Endothelial cell of umbilical vein (primary cell): ENCODE measurements at regions not wholly inside any gene's neighbourhood (a gene's known extent, or its start where the extent isn't known, plus 50 kb on each side); places are given as distances from the start of the nearest gene placed in this dataset.

Experiments
- BruUV-seq: library from RNA; stranded (reverse); fragments of 400-500 nt; replicated peaks from 2 replicates; lab custom pipeline; 2021; lab: Mats Ljungman, UMichigan
- CTCF ChIA-PET: fragments of 300-600, 350-600 bp; sonication (Branson Sonifier 250); formaldehyde crosslinking; loops from one replicate; lab custom pipeline; 2021; ENCODE audit warnings: antibody characterized with exemption, inconsistent platforms; lab: Charles Lee
- POLR2A ChIA-PET: fragments of 300-600, 350-600 bp; sonication (Branson Sonifier 250); formaldehyde crosslinking; loops from one replicate; lab custom pipeline; 2021; ENCODE audit warnings: antibody characterized with exemption, inconsistent platforms; lab: Charles Lee
- DNase-seq: peaks from one replicate; pipeline ENCODE4 v3.0.0-alpha.2; 2011; ENCODE audit warnings: low read depth, low spot score
- FAIRE-seq: peaks from 2 replicates; lab custom pipeline; 2011; peaks lifted over from hg19 to GRCh38; lab: Jason Lieb, UNC
- H2AFZ ChIP-seq: 2 replicates; pipeline ENCODE4 v1.6.0; 2012; ENCODE audit warnings: low read depth, low read length, control low read depth, inconsistent platforms
- H3K27ac ChIP-seq: 2 replicates; pipeline ENCODE4 v1.5.1; 2011; ENCODE audit warnings: low read depth, mild to moderate bottlenecking, control low read depth, low read length, moderate library complexity; ENCODE audit not compliant: insufficient read depth
- H3K27me3 ChIP-seq, 2 experiments: 2 replicates each; pipeline versions ENCODE4 v1.6.0 to v1.6.1; 2011; ENCODE audit warnings: low read length in 2 of 2, mixed read lengths in 1 of 2; ENCODE audit not compliant: control insufficient read depth in 2 of 2, insufficient read depth in 2 of 2
- H3K36me3 ChIP-seq, 2 experiments: 2 replicates in 1 of 2; 3 replicates in 1 of 2; pipeline ENCODE4 v1.5.1; 2011; ENCODE audit warnings: low read length in 2 of 2, mild to moderate bottlenecking in 1 of 2, moderate library complexity in 1 of 2; ENCODE audit not compliant: control insufficient read depth in 2 of 2, insufficient read depth in 2 of 2; ENCODE audit errors: extremely low read depth in 1 of 2
- H3K4me1 ChIP-seq: 3 replicates; pipeline ENCODE4 v1.5.1; 2011; ENCODE audit warnings: mild to moderate bottlenecking, low read length; ENCODE audit not compliant: control insufficient read depth, insufficient read depth; ENCODE audit errors: extremely low read depth
- H3K4me2 ChIP-seq: 2 replicates; pipeline ENCODE4 v1.6.1; 2011; ENCODE audit warnings: low read length, control low read depth, mixed read lengths; ENCODE audit not compliant: insufficient read depth
- H3K4me3 ChIP-seq, 3 experiments: fragments of 200-600 bp in 1 of 3; sonication (generic), shearing (Covaris generic) in 1 of 3; replicated peaks in 1 of 3; 2 replicates each; pipeline ENCODE4 v1.5.1; 2011 to 2016; ENCODE audit warnings: control low read depth in 3 of 3, low read length in 3 of 3, mild to moderate bottlenecking in 2 of 3, inconsistent platforms in 1 of 3, low read depth in 1 of 3, moderate library complexity in 1 of 3; ENCODE audit not compliant: insufficient read depth in 1 of 3
- H3K79me2 ChIP-seq: 2 replicates; pipeline ENCODE4 v1.6.0; 2012; ENCODE audit warnings: low read length, inconsistent platforms; ENCODE audit not compliant: control insufficient read depth, insufficient read depth
- H3K9ac ChIP-seq: replicated peaks from 2 replicates; pipeline ENCODE3; 2011; ENCODE audit warnings: low read length, control low read depth; ENCODE audit not compliant: insufficient read depth; ENCODE audit errors: extremely low read depth
- H3K9me1 ChIP-seq: replicated peaks from 3 replicates; pipeline ENCODE4 v1.6.0; 2011; ENCODE audit warnings: mild to moderate bottlenecking, low read length; ENCODE audit not compliant: control insufficient read depth, insufficient read depth; ENCODE audit errors: extremely low read depth
- H3K9me3 ChIP-seq: replicated peaks from 2 replicates; pipeline ENCODE4 v1.5.1; 2012; ENCODE audit warnings: low read length, inconsistent platforms; ENCODE audit not compliant: control insufficient read depth, insufficient read depth
- H4K20me1 ChIP-seq: replicated peaks from 2 replicates; pipeline ENCODE3; 2011; ENCODE audit warnings: mild to moderate bottlenecking, low read length; ENCODE audit not compliant: control insufficient read depth, insufficient read depth; ENCODE audit errors: extremely low read depth
- EZH2 ChIP-seq: IDR thresholded peaks from 2 replicates; pipeline ENCODE4 v1.6.1; 2012; ENCODE audit warnings: borderline replicate concordance, low read depth, mild to moderate bottlenecking, moderate library complexity, low read length, inconsistent platforms; ENCODE audit not compliant: severe bottlenecking
- FOS ChIP-seq: IDR thresholded peaks from 2 replicates; pipeline ENCODE4 v1.6.1; 2011; ENCODE audit warnings: mild to moderate bottlenecking, low read length, moderate library complexity, borderline replicate concordance; ENCODE audit not compliant: insufficient read depth
- GATA2 ChIP-seq: IDR thresholded peaks from 2 replicates; pipeline ENCODE4 v1.7.0; 2011; ENCODE audit warnings: low read depth, mild to moderate bottlenecking, moderate library complexity, mixed read lengths, low read length; ENCODE audit not compliant: insufficient read length, insufficient read depth
- JUN ChIP-seq: IDR thresholded peaks from 2 replicates; pipeline ENCODE4 v1.6.1; 2011; ENCODE audit warnings: borderline replicate concordance, low read depth; ENCODE audit not compliant: insufficient read length, insufficient read depth
- MYC ChIP-seq: IDR thresholded peaks from one replicate; pipeline ENCODE4 v1.6.1; 2011; ENCODE audit warnings: mild to moderate bottlenecking, low read depth, low read length
- POLR2A ChIP-seq: IDR thresholded peaks from 2 replicates; pipeline ENCODE4 v1.6.1; 2012; ENCODE audit warnings: low read depth, mild to moderate bottlenecking, control low read depth, low read length
- POLR2AphosphoS5 ChIP-seq: IDR thresholded peaks from 2 replicates; pipeline ENCODE4 v1.6.1; 2012; ENCODE audit warnings: low read depth, mild to moderate bottlenecking, control low read depth, low read length, moderate library complexity; ENCODE audit not compliant: insufficient read depth
- dilution Hi-C: fragments of 300-500 bp; cut with MboI; formaldehyde crosslinking; loops from one replicate; pipeline ENCODE4 v1.15.0; 2019; ENCODE audit warnings: low sequenced_read_pairs; ENCODE audit not compliant: extremely low pct_ligation_motif_present
- intact Hi-C: fragments of 100-400 bp; cut with micrococcal nuclease; formaldehyde crosslinking; loops from one replicate; pipeline ENCODE4 v1.10.0; 2022
- TF ChIP-seq, protein P1 (sequence below), 2 donors: IDR thresholded peaks; 1 replicate in 1 of 2; 2 replicates in 1 of 2; pipeline ENCODE4 v1.5.1; 2011; ENCODE audit warnings: low read length in 2 of 2, mild to moderate bottlenecking in 2 of 2, moderate library complexity in 2 of 2, control low read depth in 1 of 2, inconsistent platforms in 1 of 2, low read depth in 1 of 2; ENCODE audit not compliant: insufficient read depth in 1 of 2; ENCODE audit errors: extremely low read depth in 1 of 2
- TF ChIP-seq, protein P2 (sequence below): IDR thresholded peaks from 2 replicates; pipeline ENCODE4 v1.6.1; 2011; ENCODE audit not compliant: insufficient read depth, insufficient read length

DNA sequence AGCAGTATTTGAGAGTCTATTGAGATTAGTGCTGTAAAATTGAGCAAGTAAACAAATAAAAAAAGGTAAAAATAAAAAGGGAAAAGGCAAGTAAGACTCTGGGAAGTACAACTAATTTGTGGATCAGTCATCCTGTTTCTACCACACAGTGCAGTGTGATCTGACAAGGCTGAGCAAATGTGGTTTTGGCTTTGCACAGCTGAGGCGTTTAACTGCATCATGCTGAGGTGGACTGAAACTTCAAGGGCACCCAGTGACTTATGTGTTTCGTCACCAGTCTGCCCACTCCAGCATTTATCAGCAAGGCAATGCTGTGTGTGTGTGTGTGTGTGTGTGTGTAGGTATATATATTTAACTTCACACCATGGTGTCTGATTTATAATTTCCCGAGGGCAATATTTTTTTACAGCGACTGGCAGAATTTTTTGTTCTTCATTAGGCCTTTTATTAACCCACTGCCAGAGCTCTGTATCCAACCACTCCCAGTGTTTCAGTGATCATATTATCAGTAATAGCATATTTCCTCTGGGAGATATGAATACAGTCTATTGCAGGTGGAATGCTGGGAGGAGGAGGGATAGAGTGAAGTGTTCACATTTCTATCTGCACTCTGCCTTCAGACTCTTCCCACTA lies 131.5 kb upstream of the SATB1 start:
- Histone ChIP-seq H3K4me3 (no peak overlapping the region), H3K9me3 (peaks cover 5% of the 10 kb centered on the region), H3K9ac (no peak overlapping the region), H3K9me1 (no peaks in the 10 kb centered on the region), H3K4me2 (no peak overlapping the region), H4K20me1 (no peaks in the 10 kb centered on the region), H3K79me2 (no peaks in the 10 kb centered on the region), H3K36me3 (no peaks in the 10 kb centered on the region), H3K4me1 (no peaks in the 10 kb centered on the region), H3K27me3 (no peaks in the 10 kb centered on the region), H3K27ac (no peak overlapping the region), H2AFZ (no peak overlapping the region)
- intact Hi-C loops: no loop called here
- CTCF ChIA-PET: no interaction called here
- no TSS peak for BruUV-seq
- POLR2A ChIA-PET: no interaction called here
- DNase-seq (no peak), FAIRE-seq (no peak)
- TF ChIP-seq, protein P1, sequence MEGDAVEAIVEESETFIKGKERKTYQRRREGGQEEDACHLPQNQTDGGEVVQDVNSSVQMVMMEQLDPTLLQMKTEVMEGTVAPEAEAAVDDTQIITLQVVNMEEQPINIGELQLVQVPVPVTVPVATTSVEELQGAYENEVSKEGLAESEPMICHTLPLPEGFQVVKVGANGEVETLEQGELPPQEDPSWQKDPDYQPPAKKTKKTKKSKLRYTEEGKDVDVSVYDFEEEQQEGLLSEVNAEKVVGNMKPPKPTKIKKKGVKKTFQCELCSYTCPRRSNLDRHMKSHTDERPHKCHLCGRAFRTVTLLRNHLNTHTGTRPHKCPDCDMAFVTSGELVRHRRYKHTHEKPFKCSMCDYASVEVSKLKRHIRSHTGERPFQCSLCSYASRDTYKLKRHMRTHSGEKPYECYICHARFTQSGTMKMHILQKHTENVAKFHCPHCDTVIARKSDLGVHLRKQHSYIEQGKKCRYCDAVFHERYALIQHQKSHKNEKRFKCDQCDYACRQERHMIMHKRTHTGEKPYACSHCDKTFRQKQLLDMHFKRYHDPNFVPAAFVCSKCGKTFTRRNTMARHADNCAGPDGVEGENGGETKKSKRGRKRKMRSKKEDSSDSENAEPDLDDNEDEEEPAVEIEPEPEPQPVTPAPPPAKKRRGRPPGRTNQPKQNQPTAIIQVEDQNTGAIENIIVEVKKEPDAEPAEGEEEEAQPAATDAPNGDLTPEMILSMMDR (IDR thresholded peaks at IDR 0.05; ENCODE audit: extremely low read depth in 1 of 2, insufficient read depth in 1 of 2, low read depth in 1 of 2, low read length in 2 of 2): no peak
- TF ChIP-seq FOS (no peak), JUN (no peak), POLR2A (no peak), MYC (no peak), EZH2 (no peak), POLR2AphosphoS5 (no peak), GATA2 (no peak)
- TF ChIP-seq, protein P2, sequence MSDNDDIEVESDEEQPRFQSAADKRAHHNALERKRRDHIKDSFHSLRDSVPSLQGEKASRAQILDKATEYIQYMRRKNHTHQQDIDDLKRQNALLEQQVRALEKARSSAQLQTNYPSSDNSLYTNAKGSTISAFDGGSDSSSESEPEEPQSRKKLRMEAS: no peak
- dilution Hi-C loops: no loop called here
